ENCODE measurements at regions not wholly inside any gene's neighbourhood (a gene's known extent, or its start where the extent isn't known, plus 50 kb on each side); places are given as distances from the start of the nearest gene placed in this dataset.

DNA sequence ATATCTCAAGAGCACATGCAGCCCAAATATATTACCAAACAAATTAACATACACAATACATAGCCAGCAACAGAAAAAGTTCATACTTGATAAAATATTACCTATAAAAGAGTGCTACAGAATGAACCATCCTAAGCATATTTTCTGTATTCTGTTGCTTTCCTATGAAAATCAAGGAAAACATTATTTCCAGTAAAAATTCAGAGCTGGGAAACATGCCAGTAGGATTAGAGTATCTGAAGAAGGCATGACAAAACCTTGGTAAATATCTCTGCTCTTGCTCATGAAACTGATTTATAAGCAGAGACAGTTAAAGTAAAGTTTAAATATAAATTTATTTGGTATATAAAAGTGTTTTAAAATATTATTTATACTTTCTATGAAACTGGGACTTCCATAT lies 599.7 kb downstream of the ARAP2 start:
- Histone ChIP-seq H3K4me3 (ENCODE audit: low read depth in 1 of 2, low read length in 2 of 2) (no peak overlapping the region), H3K27ac (ENCODE audit: low read length) (no peak overlapping the region), H3K9me3 (ENCODE audit: control insufficient read depth in 1 of 2, low read length in 2 of 2) (no peaks in the 10 kb centered on the region), H3K36me3 (ENCODE audit: control insufficient read depth in 1 of 2, insufficient read depth in 2 of 2, low read length in 2 of 2) (no peaks in the 10 kb centered on the region), H3K4me1 (ENCODE audit: control insufficient read depth in 1 of 2, insufficient read depth in 2 of 2, low read length in 2 of 2) (no peaks in the 10 kb centered on the region), H3K27me3 (ENCODE audit: low read depth, low read length) (no peaks in the 10 kb centered on the region)

DNA sequence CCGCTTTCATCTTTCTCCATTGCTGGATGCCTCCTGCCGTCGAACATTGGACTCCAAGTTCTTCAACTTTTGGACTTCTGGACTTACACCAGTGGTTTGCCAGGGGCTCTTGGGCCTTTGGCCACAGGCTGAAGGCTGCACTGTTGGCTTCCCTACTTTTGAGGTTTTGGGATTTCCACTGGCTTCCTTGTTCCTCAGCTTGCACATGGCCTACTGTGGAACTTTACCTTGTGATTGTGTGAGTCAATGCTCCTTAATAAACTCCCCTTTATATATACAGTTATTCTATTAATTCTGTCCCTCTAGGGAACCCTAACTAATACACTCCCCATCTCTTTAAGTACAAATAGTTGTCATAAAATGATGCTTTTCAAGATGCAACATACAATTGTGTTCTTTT lies 595.3 kb downstream of the ARAP2 start:
- no peak overlapping the region for H3K27ac ChIP-seq (ENCODE audit: low read length)

DNA sequence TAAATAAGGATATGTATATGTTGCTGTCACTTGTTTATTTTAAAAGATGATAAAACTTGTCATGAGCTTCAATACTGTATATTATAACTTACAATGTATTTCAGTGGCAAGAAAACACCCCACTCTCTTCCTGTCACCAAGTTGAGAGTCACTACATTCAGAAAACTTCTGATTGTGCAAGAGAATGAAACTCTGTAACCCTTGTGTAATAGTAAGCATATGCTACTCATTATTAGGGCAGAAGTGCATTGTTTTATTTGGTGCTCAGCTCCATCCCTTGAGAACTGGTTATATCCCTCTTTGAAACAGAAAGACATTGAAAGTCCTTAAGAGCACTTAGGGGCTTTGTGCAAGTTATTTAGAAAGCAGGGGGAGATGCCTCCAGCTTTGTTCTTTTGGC lies 594.5 kb downstream of the ARAP2 start:
- Histone ChIP-seq H3K9me3 (ENCODE audit: control insufficient read depth in 1 of 2, low read length in 2 of 2) (no peaks in the 10 kb centered on the region), H3K27me3 (ENCODE audit: low read depth, low read length) (no peaks in the 10 kb centered on the region), H3K4me1 (ENCODE audit: control insufficient read depth in 1 of 2, insufficient read depth in 2 of 2, low read length in 2 of 2) (no peaks in the 10 kb centered on the region), H3K4me3 (ENCODE audit: low read depth in 1 of 2, low read length in 2 of 2) (no peak overlapping the region), H3K36me3 (ENCODE audit: control insufficient read depth in 1 of 2, insufficient read depth in 2 of 2, low read length in 2 of 2) (no peaks in the 10 kb centered on the region), H3K27ac (ENCODE audit: low read length) (no peak overlapping the region)

More for the DNA sequence above, 595.3 kb downstream of the ARAP2 start:
- Histone ChIP-seq H3K9me3 (ENCODE audit: control insufficient read depth in 1 of 2, low read length in 2 of 2) (no peaks in the 10 kb centered on the region), H3K36me3 (ENCODE audit: control insufficient read depth in 1 of 2, insufficient read depth in 2 of 2, low read length in 2 of 2) (no peaks in the 10 kb centered on the region), H3K27me3 (ENCODE audit: low read depth, low read length) (no peaks in the 10 kb centered on the region), H3K4me3 (ENCODE audit: low read depth in 1 of 2, low read length in 2 of 2) (no peak overlapping the region), H3K4me1 (ENCODE audit: control insufficient read depth in 1 of 2, insufficient read depth in 2 of 2, low read length in 2 of 2) (no peaks in the 10 kb centered on the region)

DNA sequence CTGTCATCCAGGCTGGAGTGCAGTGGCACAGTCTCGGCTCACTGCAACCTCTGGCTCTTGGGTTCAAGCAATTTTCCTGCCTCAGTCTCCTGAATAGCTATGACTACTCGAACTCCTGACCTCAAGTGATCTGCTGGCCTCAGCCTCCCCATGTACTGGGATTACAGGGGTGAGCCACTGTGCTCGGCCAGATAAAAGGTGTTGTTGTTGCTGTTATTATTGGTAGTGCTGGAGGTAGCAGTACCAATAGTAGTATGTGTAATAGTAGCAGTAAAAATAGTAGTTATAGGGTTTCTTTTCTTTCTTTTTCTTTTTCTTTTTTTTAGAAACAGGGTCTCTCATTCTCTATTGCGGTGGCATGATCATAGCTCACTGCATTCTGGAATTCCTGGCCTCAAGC lies 592.1 kb downstream of the ARAP2 start:
- Histone ChIP-seq H3K27ac (ENCODE audit: low read length) (no peak overlapping the region), H3K4me1 (ENCODE audit: control insufficient read depth in 1 of 2, insufficient read depth in 2 of 2, low read length in 2 of 2) (no peaks in the 10 kb centered on the region), H3K9me3 (ENCODE audit: control insufficient read depth in 1 of 2, low read length in 2 of 2) (no peaks in the 10 kb centered on the region), H3K27me3 (ENCODE audit: low read depth, low read length) (no peaks in the 10 kb centered on the region), H3K36me3 (ENCODE audit: control insufficient read depth in 1 of 2, insufficient read depth in 2 of 2, low read length in 2 of 2) (no peaks in the 10 kb centered on the region), H3K4me3 (ENCODE audit: low read depth in 1 of 2, low read length in 2 of 2) (no peak overlapping the region)

DNA sequence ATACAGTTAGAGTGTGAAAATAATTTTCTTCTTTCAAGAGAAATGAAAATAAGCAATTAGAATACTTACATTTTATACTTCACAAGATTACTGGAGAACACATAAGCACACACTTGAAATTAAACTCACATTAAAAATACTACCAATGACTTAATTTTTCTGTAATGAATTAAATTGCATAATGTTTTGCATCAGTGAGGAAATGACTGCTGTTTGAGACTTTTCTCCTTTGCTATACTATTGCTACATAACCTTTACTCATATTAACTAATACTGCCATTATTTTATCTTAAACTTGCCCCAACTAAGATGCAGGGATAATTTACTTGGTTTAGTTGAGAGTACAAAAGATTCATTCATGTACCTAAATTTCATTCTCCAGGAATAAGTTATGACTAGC lies 590.9 kb downstream of the ARAP2 start:
- Histone ChIP-seq H3K4me1 (ENCODE audit: control insufficient read depth in 1 of 2, insufficient read depth in 2 of 2, low read length in 2 of 2) (no peaks in the 10 kb centered on the region), H3K4me3 (ENCODE audit: low read depth in 1 of 2, low read length in 2 of 2) (no peak overlapping the region), H3K9me3 (ENCODE audit: control insufficient read depth in 1 of 2, low read length in 2 of 2) (no peaks in the 10 kb centered on the region), H3K27ac (ENCODE audit: low read length) (no peak overlapping the region), H3K27me3 (ENCODE audit: low read depth, low read length) (no peaks in the 10 kb centered on the region), H3K36me3 (ENCODE audit: control insufficient read depth in 1 of 2, insufficient read depth in 2 of 2, low read length in 2 of 2) (no peaks in the 10 kb centered on the region)

DNA sequence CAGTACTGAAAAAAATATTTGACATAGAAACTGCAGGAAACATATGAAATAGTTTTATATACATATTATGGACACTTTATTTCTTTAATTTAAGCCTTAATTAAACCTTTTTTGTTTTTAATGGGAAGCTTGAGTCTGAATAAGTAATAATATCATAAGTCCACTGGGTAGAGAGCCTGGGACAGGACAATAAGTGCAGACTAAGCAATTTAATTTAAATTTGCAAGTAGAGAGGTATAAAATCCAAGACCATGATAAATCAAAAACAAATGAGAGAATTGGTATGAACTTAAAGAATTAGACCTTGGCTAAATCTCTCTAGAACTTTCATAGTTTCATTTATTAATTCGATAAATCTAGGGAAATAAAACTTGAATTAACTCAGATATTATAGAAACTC lies 571.2 kb downstream of the ARAP2 start:
- no peaks in the 10 kb centered on the region for H3K9me3 ChIP-seq (ENCODE audit: control insufficient read depth in 1 of 2, low read length in 2 of 2)
- no peak overlapping the region for H3K4me3 ChIP-seq (ENCODE audit: low read depth in 1 of 2, low read length in 2 of 2)
- H3K27me3 ChIP-seq (ENCODE audit: low read depth, low read length), result no peaks in the 10 kb centered on the region
- no peaks in the 10 kb centered on the region for H3K4me1 ChIP-seq (ENCODE audit: control insufficient read depth in 1 of 2, insufficient read depth in 2 of 2, low read length in 2 of 2)
- no peaks in the 10 kb centered on the region for H3K36me3 ChIP-seq (ENCODE audit: control insufficient read depth in 1 of 2, insufficient read depth in 2 of 2, low read length in 2 of 2)
- no peak overlapping the region for H3K27ac ChIP-seq (ENCODE audit: low read length)

DNA sequence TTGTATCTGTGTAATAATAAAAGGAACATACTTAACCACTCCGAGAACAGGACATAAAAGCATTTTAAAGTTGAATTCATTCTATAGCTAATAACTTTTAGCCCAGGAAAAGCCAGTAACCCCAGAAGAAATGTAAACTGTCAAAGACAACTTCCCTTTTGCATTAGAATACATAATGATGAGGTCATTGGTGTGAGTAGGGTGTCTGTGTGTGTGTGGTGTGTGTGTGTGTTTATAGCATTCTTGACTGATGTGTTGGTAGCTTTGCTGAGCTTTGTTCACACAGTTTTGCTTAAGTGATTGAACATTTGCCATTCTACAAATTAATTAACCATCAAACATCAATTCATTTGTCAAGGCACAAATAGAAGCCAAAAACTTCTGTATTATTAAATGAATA lies 559.6 kb downstream of the ARAP2 start:
- Histone ChIP-seq H3K36me3 (ENCODE audit: control insufficient read depth in 1 of 2, insufficient read depth in 2 of 2, low read length in 2 of 2) (no peaks in the 10 kb centered on the region), H3K9me3 (ENCODE audit: control insufficient read depth in 1 of 2, low read length in 2 of 2) (no peaks in the 10 kb centered on the region), H3K27me3 (ENCODE audit: low read depth, low read length) (no peaks in the 10 kb centered on the region), H3K4me3 (ENCODE audit: low read depth in 1 of 2, low read length in 2 of 2) (no peak overlapping the region), H3K4me1 (ENCODE audit: control insufficient read depth in 1 of 2, insufficient read depth in 2 of 2, low read length in 2 of 2) (no peaks in the 10 kb centered on the region), H3K27ac (ENCODE audit: low read length) (no peak overlapping the region)

DNA sequence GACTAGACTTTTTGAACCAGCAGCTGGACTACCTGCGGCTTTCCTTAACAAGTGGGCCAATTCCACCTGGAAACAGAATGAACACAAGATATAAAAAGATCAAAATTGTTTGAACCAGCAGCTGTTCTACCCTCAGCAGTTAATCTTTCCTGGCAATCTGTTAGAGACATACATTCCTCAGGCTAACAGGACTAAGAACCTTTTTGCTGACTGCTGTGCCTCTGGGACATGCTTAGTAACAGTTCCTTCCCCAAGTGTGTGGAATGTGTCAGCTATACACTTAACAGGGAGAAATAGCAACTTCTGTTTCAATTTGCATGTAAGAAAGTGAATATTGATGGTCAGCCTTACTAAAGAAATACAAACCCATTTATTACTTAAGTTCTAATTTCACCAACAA lies 554.4 kb downstream of the ARAP2 start:
- Histone ChIP-seq H3K27me3 (ENCODE audit: low read depth, low read length) (no peaks in the 10 kb centered on the region), H3K4me3 (ENCODE audit: low read depth in 1 of 2, low read length in 2 of 2) (no peak overlapping the region), H3K9me3 (ENCODE audit: control insufficient read depth in 1 of 2, low read length in 2 of 2) (no peaks in the 10 kb centered on the region), H3K36me3 (ENCODE audit: control insufficient read depth in 1 of 2, insufficient read depth in 2 of 2, low read length in 2 of 2) (no peaks in the 10 kb centered on the region), H3K4me1 (ENCODE audit: control insufficient read depth in 1 of 2, insufficient read depth in 2 of 2, low read length in 2 of 2) (no peaks in the 10 kb centered on the region), H3K27ac (ENCODE audit: low read length) (no peak overlapping the region)

DNA sequence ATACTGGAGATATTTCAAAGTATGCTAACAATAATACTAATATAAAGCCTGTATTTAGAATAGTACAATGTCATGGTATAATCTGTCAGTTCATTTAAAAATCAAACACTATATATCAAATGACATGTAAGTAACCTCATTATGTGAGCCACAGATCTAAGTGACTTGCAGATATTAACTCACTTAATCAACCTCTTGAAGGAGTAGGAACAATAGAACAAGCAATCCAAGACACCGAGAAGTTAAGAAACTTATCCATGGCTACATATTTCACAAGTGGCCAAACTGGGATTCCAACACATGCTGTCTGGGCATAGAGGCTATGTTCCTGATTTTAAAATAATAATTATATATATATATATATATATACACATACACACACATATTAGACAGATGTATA lies 554.0 kb downstream of the ARAP2 start:
- Histone ChIP-seq H3K4me1 (ENCODE audit: control insufficient read depth in 1 of 2, insufficient read depth in 2 of 2, low read length in 2 of 2) (no peaks in the 10 kb centered on the region), H3K27me3 (ENCODE audit: low read depth, low read length) (no peaks in the 10 kb centered on the region), H3K4me3 (ENCODE audit: low read depth in 1 of 2, low read length in 2 of 2) (no peak overlapping the region), H3K27ac (ENCODE audit: low read length) (no peak overlapping the region), H3K36me3 (ENCODE audit: control insufficient read depth in 1 of 2, insufficient read depth in 2 of 2, low read length in 2 of 2) (no peaks in the 10 kb centered on the region), H3K9me3 (ENCODE audit: control insufficient read depth in 1 of 2, low read length in 2 of 2) (no peaks in the 10 kb centered on the region)

DNA sequence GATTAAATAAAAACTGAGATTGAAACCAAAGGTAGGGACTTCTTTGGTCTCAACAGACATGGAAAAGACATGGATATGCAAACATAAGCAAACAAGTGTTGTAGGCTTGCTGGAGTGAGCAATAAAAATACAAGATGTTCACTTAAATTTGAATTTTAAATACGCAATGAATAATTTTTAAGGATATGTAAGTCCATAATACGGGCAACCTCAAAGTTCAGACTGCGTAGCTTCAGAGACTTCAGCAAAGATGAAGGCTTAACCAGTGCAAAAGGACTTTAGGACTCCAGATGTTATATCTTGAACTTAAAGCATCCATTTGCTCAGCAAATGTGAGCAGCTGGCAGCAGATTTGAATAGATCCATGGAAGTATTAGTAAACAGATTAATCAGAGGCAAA lies 549.3 kb downstream of the ARAP2 start:
- Histone ChIP-seq H3K27me3 (ENCODE audit: low read depth, low read length) (no peaks in the 10 kb centered on the region), H3K4me3 (ENCODE audit: low read depth in 1 of 2, low read length in 2 of 2) (no peak overlapping the region), H3K4me1 (ENCODE audit: control insufficient read depth in 1 of 2, insufficient read depth in 2 of 2, low read length in 2 of 2) (no peaks in the 10 kb centered on the region), H3K9me3 (ENCODE audit: control insufficient read depth in 1 of 2, low read length in 2 of 2) (no peaks in the 10 kb centered on the region), H3K27ac (ENCODE audit: low read length) (no peak overlapping the region), H3K36me3 (ENCODE audit: control insufficient read depth in 1 of 2, insufficient read depth in 2 of 2, low read length in 2 of 2) (no peaks in the 10 kb centered on the region)

DNA sequence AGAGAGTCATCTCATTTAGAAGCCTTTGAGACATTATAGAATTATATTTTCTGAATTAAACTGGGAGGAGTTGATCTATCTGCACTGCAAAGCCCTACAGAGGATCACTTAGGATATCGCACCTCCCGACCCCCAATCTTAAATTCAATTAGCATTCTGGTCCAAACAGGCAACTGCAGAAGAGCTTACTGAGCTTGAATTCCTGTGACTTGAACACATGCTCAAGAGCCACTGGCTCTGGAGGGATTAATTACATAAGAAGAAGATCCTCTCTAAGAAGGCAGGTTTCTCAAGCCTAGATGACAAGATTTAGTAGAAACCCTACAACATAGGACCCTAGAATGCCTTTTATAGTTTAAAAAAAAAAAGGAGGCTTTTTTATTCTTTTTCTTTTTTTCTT lies 548.9 kb downstream of the ARAP2 start:
- Histone ChIP-seq H3K27ac (ENCODE audit: low read length) (no peak overlapping the region), H3K4me3 (ENCODE audit: low read depth in 1 of 2, low read length in 2 of 2) (no peak overlapping the region), H3K4me1 (ENCODE audit: control insufficient read depth in 1 of 2, insufficient read depth in 2 of 2, low read length in 2 of 2) (no peaks in the 10 kb centered on the region), H3K9me3 (ENCODE audit: control insufficient read depth in 1 of 2, low read length in 2 of 2) (no peaks in the 10 kb centered on the region), H3K36me3 (ENCODE audit: control insufficient read depth in 1 of 2, insufficient read depth in 2 of 2, low read length in 2 of 2) (no peaks in the 10 kb centered on the region), H3K27me3 (ENCODE audit: low read depth, low read length) (no peaks in the 10 kb centered on the region)

DNA sequence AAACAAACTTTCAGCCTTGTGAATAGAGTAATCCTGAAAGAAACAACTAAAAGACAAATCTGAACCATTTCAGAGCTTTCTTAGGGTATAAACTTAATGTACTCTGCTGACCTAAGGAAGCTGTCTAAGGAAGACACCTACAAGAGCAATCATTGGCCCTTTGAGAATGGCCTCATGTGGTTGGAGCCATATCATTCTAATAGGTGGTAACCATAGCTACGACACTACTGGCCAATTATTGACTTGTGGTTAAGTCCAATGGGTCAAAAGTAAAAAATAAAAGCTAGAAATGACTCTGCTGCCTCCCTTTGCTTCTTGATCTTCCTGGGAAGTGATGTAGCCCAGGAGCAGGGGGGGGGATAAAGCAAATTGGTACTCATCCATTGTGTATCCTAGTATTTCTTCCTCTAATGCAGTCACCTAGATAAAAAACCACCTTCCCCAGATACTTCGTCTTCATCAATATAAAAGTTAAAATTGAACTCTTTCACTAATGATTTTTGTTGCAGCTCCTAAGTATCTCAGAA lies 547.0 kb downstream of the ARAP2 start:
- Histone ChIP-seq H3K27ac (ENCODE audit: low read length) (no peak overlapping the region), H3K9me3 (ENCODE audit: control insufficient read depth in 1 of 2, low read length in 2 of 2) (no peaks in the 10 kb centered on the region), H3K36me3 (ENCODE audit: control insufficient read depth in 1 of 2, insufficient read depth in 2 of 2, low read length in 2 of 2) (no peaks in the 10 kb centered on the region), H3K4me3 (ENCODE audit: low read depth in 1 of 2, low read length in 2 of 2) (no peak overlapping the region), H3K27me3 (ENCODE audit: low read depth, low read length) (no peaks in the 10 kb centered on the region), H3K4me1 (ENCODE audit: control insufficient read depth in 1 of 2, insufficient read depth in 2 of 2, low read length in 2 of 2) (no peaks in the 10 kb centered on the region)
